H9 (cell line): ENCODE measurements at regions not wholly inside any gene's neighbourhood (a gene's known extent, or its start where the extent isn't known, plus 50 kb on each side); places are given as distances from the start of the nearest gene placed in this dataset.

Source experiments
- DNase-seq: peaks from one replicate; pipeline ENCODE4 v3.0.0-alpha.2; 2017
- H2AFZ ChIP-seq: one replicate; pipeline ENCODE4 v1.6.1; 2013; ENCODE audit warnings: mild to moderate bottlenecking, low read length, control low read depth, moderate library complexity
- H2AK5ac ChIP-seq: 2 replicates; pipeline ENCODE4 v1.6.1; 2013; ENCODE audit warnings: low read length, control low read depth, mixed read lengths; ENCODE audit not compliant: insufficient read length
- H2BK120ac ChIP-seq: one replicate; pipeline ENCODE4 v1.6.1; 2013; ENCODE audit warnings: low read depth, mild to moderate bottlenecking, low read length, control low read depth, inconsistent platforms; ENCODE audit not compliant: poor library complexity, severe bottlenecking
- H2BK12ac ChIP-seq: 2 replicates; pipeline ENCODE4 v1.6.1; 2013; ENCODE audit warnings: low read length, control low read depth, mixed read lengths, low read depth; ENCODE audit not compliant: insufficient read length
- H2BK15ac ChIP-seq: 2 replicates; pipeline ENCODE4 v1.6.1; 2013; ENCODE audit warnings: low read depth, low read length, control low read depth
- H2BK20ac ChIP-seq: one replicate; pipeline ENCODE4 v1.6.1; 2013; ENCODE audit warnings: low read depth, mild to moderate bottlenecking, low read length, control low read depth, inconsistent platforms; ENCODE audit not compliant: poor library complexity, severe bottlenecking
- H2BK5ac ChIP-seq: 2 replicates; pipeline ENCODE4 v1.6.1; 2013; ENCODE audit warnings: low read length, control low read depth, mixed read lengths; ENCODE audit not compliant: insufficient read length
- H3K14ac ChIP-seq: 2 replicates; pipeline ENCODE4 v1.6.1; 2013; ENCODE audit warnings: low read length, control low read depth; ENCODE audit not compliant: insufficient read depth
- H3K18ac ChIP-seq: 2 replicates; pipeline ENCODE4 v1.6.1; 2013; ENCODE audit warnings: low read depth, mild to moderate bottlenecking, mixed read lengths, low read length, control low read depth; ENCODE audit not compliant: insufficient read length
- H3K23ac ChIP-seq: 2 replicates; pipeline ENCODE4 v1.6.1; 2013; ENCODE audit warnings: low read length, control low read depth, mixed read lengths, low read depth; ENCODE audit not compliant: insufficient read length
- H3K23me2 ChIP-seq: 2 replicates; pipeline ENCODE4 v1.6.1; 2013; ENCODE audit warnings: low read depth, mild to moderate bottlenecking, mixed read lengths, low read length, control low read depth; ENCODE audit not compliant: insufficient read length, poor library complexity, severe bottlenecking
- H3K27ac ChIP-seq: 2 replicates; pipeline ENCODE4 v1.5.1; 2013; ENCODE audit warnings: low read length, control low read depth, mixed read lengths, low read depth; ENCODE audit not compliant: insufficient read length
- H3K27me3 ChIP-seq: 2 replicates; pipeline ENCODE4 v1.6.1; 2013; ENCODE audit warnings: low read length, control low read depth, inconsistent platforms; ENCODE audit not compliant: insufficient read depth
- H3K4ac ChIP-seq: 2 replicates; pipeline ENCODE4 v1.6.1; 2013; ENCODE audit warnings: low read depth, mild to moderate bottlenecking, control low read depth, inconsistent platforms, low read length, moderate library complexity
- H3K4me1 ChIP-seq: 2 replicates; pipeline ENCODE4 v1.6.1; 2013; ENCODE audit warnings: low read length, control low read depth, inconsistent platforms; ENCODE audit not compliant: insufficient read depth
- H3K4me2 ChIP-seq: 2 replicates; pipeline ENCODE4 v1.6.1; 2013; ENCODE audit warnings: low read length, control low read depth, mixed read lengths; ENCODE audit not compliant: insufficient read length, insufficient read depth
- H3K56ac ChIP-seq: 2 replicates; pipeline ENCODE4 v1.6.1; 2013; ENCODE audit warnings: low read depth, mild to moderate bottlenecking, mixed read lengths, low read length, control low read depth; ENCODE audit not compliant: insufficient read length
- H3K79me1 ChIP-seq: 2 replicates; pipeline ENCODE4 v1.6.1; 2013; ENCODE audit warnings: low read depth, mild to moderate bottlenecking, moderate library complexity, low read length, control low read depth, inconsistent platforms; ENCODE audit not compliant: insufficient read depth, poor library complexity, severe bottlenecking
- H3K79me2 ChIP-seq: 2 replicates; pipeline ENCODE4 v1.6.1; 2013; ENCODE audit warnings: low read length, control low read depth, inconsistent platforms; ENCODE audit not compliant: insufficient read depth
- H3K9ac ChIP-seq: 2 replicates; pipeline ENCODE4 v1.6.1; 2013; ENCODE audit warnings: low read length, control low read depth, mixed read lengths; ENCODE audit not compliant: insufficient read length; ENCODE audit errors: extremely low read depth
- H3K9me3 ChIP-seq: one replicate; pipeline ENCODE4 v1.6.1; 2013; ENCODE audit warnings: low read depth, low read length, inconsistent platforms; ENCODE audit not compliant: control insufficient read depth
- H3T11ph ChIP-seq: one replicate; pipeline ENCODE4 v1.6.1; 2013; ENCODE audit warnings: mild to moderate bottlenecking, low read length, control low read depth, inconsistent platforms
- H4K20me1 ChIP-seq: one replicate; pipeline ENCODE4 v1.6.1; 2013; ENCODE audit not compliant: control insufficient read depth, insufficient read length, insufficient read depth
- H4K5ac ChIP-seq: 2 replicates; pipeline ENCODE4 v1.6.1; 2013; ENCODE audit warnings: low read depth, mild to moderate bottlenecking, mixed read lengths, low read length, control low read depth; ENCODE audit not compliant: insufficient read length
- H4K8ac ChIP-seq: replicated peaks from 2 replicates; pipeline ENCODE4 v1.6.1; 2013; ENCODE audit warnings: low read length, control low read depth, mixed read lengths, low read depth; ENCODE audit not compliant: insufficient read length
- H4K91ac ChIP-seq: 2 replicates; pipeline ENCODE4 v1.6.1; 2013; ENCODE audit warnings: low read depth, mild to moderate bottlenecking, moderate library complexity, mixed read lengths, low read length, control low read depth; ENCODE audit not compliant: insufficient read length
- H3K27ac Mint-ChIP-seq, 3 experiments: 2 replicates in 2 of 3; 3 replicates in 1 of 3; pipeline ENCODE4 v1.8.0; 2020 to 2021; ENCODE audit warnings: mixed read lengths in 3 of 3, mild to moderate bottlenecking in 1 of 3, moderate library complexity in 1 of 3
- H3K27me3 Mint-ChIP-seq: 2 replicates; pipeline ENCODE4 v1.8.0; 2021; ENCODE audit warnings: low read depth, mild to moderate bottlenecking, moderate library complexity, mixed read lengths
- H3K36me3 Mint-ChIP-seq, 3 experiments: 2 replicates in 2 of 3; 3 replicates in 1 of 3; pipeline ENCODE4 v1.8.0; 2020 to 2021; ENCODE audit warnings: low read depth in 3 of 3, mixed read lengths in 3 of 3; ENCODE audit not compliant: insufficient read depth in 1 of 3
- H3K4me1 Mint-ChIP-seq, 2 experiments: 2 replicates each; pipeline ENCODE4 v1.8.0; 2020; ENCODE audit warnings: mixed read lengths in 2 of 2
- H3K4me3 Mint-ChIP-seq, 2 experiments: 2 replicates in 1 of 2; 3 replicates in 1 of 2; pipeline ENCODE4 v1.8.0; 2020 to 2021; ENCODE audit warnings: mild to moderate bottlenecking in 2 of 2, mixed read lengths in 2 of 2, moderate library complexity in 1 of 2
- H3K9me3 Mint-ChIP-seq, 2 experiments: 2 replicates in 1 of 2; 3 replicates in 1 of 2; pipeline ENCODE4 v1.8.0; 2020; ENCODE audit warnings: mild to moderate bottlenecking in 2 of 2, mixed read lengths in 2 of 2, moderate library complexity in 1 of 2
- WGBS: extraction: QIAGEN DNeasy Blood & Tissue Kit; methylation state at CpG from one replicate; pipeline ENCODE4 v1.1.7; 2013; ENCODE audit warnings: missing lambda C conversion rate, low lambda C conversion rate, mixed read lengths; ENCODE audit not compliant: insufficient read length; ENCODE audit errors: extremely low coverage; 5-methylcytosine and 5-hydroxymethylcytosine counted together
- TF ChIP-seq, protein P1 (sequence below): fragments of 200-600 bp; sonication (generic); conservative IDR thresholded peaks from 3 replicates; pipeline ENCODE4 v1.8.0; 2021; ENCODE audit warnings: antibody characterized with exemption, mild to moderate bottlenecking

DNA sequence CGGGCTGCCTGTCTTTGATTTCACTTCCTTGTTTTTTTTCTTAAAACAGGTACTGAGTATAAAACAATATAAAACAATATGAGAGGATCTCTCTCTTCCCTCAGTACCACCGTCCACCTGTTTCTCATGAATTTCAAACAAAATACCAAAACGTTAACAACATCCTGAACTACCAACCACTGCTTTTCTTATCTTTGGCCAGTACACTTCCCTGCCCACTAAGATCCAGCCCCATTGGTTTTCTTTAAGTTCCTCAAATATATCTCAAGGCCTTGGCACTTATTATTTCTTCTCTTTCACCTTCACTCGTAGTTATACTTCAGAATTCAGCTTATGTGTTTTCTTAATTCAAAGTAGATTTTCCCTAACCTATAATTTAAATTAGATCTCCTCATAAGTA lies 370.2 kb upstream of the GRIA3 start:
- Histone ChIP-seq H3K4me1 (no peaks in the 10 kb centered on the region), H3K79me2 (no peaks in the 10 kb centered on the region), H2BK120ac (no peak overlapping the region), H4K91ac (no peak overlapping the region), H3K79me1 (no peaks in the 10 kb centered on the region), H2BK20ac (no peak overlapping the region), H2AK5ac (no peak overlapping the region), H3K9me3 (peaks cover 31% of the 10 kb centered on the region), H3K14ac (no peak overlapping the region), H3K4ac (no peak overlapping the region), H3K23me2 (no peaks in the 10 kb centered on the region), H3K4me2 (no peak overlapping the region), H3K23ac (no peak overlapping the region), H2BK15ac (no peak overlapping the region), H4K20me1 (no peaks in the 10 kb centered on the region), H3K18ac (no peak overlapping the region), H3K27ac (no peak overlapping the region), H2BK5ac (no peak overlapping the region), H2AFZ (no peak overlapping the region), H3K9ac (no peak overlapping the region), H3T11ph (no peak overlapping the region), H3K56ac (no peak overlapping the region), H2BK12ac (no peak overlapping the region), H4K5ac (no peak overlapping the region), H3K27me3 (no peaks in the 10 kb centered on the region), H4K8ac (no peak overlapping the region)
- Mint-ChIP-seq H3K4me3 (no peak overlapping the region), H3K9me3 (peaks cover 19 to 70% of the 10 kb centered on the region in 2 experiments), H3K27ac (no peak overlapping the region), H3K4me1 (peaks cover 0 to 3% of the 10 kb centered on the region in 2 experiments; a peak in 1 of 4 replicates), H3K36me3 (peaks cover 0 to 6% (median 3%) of the 10 kb centered on the region in 3 experiments; a peak in 5 of 7 replicates), H3K27me3 (no peaks in the 10 kb centered on the region; the same call in 1 of the 2 replicates)
- no peak for DNase-seq
- TF ChIP-seq, protein P1, sequence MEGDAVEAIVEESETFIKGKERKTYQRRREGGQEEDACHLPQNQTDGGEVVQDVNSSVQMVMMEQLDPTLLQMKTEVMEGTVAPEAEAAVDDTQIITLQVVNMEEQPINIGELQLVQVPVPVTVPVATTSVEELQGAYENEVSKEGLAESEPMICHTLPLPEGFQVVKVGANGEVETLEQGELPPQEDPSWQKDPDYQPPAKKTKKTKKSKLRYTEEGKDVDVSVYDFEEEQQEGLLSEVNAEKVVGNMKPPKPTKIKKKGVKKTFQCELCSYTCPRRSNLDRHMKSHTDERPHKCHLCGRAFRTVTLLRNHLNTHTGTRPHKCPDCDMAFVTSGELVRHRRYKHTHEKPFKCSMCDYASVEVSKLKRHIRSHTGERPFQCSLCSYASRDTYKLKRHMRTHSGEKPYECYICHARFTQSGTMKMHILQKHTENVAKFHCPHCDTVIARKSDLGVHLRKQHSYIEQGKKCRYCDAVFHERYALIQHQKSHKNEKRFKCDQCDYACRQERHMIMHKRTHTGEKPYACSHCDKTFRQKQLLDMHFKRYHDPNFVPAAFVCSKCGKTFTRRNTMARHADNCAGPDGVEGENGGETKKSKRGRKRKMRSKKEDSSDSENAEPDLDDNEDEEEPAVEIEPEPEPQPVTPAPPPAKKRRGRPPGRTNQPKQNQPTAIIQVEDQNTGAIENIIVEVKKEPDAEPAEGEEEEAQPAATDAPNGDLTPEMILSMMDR, result no peak
- no CpG with 5 or more reads among the region's 4 CpGs for WGBS
